ENCODE measurements at regions not wholly inside any gene's neighbourhood (a gene's known extent, or its start where the extent isn't known, plus 50 kb on each side); places are given as distances from the start of the nearest gene placed in this dataset.

- TF ChIP-seq CTCF (IDR thresholded peaks at IDR 0.05) (no peak), POLR2A (IDR thresholded peaks at IDR 0.05) (no peak), POLR2AphosphoS5 (IDR thresholded peaks at IDR 0.05) (no peak), EP300 (IDR thresholded peaks at IDR 0.05) (no peak)
These were observed 403.1 kb downstream of the SPRY2 start for GRCh38 chr13:79937771-79938216.
